ENCODE measurements at regions not wholly inside any gene's neighbourhood (a gene's known extent, or its start where the extent isn't known, plus 50 kb on each side); places are given as distances from the start of the nearest gene placed in this dataset.

DNA sequence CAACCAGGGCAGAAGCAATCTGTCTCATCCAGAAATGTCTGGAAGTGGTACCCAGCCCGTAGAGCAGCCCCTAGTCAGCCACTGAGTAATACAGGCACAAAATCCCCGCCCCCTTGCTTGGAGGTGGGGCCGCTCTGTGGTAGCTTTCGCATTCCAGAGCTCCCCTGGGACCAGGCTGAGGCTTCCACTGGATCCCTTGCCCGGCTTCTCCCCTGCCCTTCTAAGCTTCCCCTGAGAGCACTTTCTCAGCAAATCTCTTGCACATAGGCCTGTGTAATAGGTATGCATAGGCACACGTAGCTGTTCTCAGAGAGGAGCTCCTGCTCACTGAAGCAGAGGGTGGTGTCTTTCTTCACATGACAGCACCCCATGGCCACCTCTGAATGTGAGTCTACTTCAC is 144.2 kb downstream of the BMS1 start:
- H3K36me3 Mint-ChIP-seq (ENCODE audit: low read depth), result no peaks in the 10 kb centered on the region
- no peaks in the 10 kb centered on the region for H3K4me1 Mint-ChIP-seq (ENCODE audit: low read depth)

DNA sequence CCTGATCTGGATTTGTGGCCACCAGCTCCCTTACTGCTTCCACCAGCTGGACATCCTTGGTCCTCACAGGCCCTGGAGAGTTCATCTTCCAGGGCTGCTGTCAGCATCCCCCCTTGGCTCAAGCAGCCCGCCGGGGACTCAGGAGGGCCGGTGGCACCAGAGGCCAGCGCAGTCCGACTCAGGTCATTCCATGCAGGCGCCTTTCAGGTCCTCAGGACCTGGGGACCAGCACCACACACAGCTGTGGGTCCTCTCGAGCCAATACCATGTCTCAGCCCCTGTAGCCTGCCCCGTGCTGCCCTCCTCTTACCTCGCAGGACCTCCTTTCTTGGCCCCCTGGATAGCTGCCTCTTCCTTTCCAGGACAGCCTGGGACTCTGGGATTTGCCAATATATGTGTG is 145.5 kb downstream of the BMS1 start:
- H3K4me3 Mint-ChIP-seq, result no peak overlapping the region
- peaks cover 1% of the 10 kb centered on the region for H3K9me3 Mint-ChIP-seq
- no peaks in the 10 kb centered on the region for H3K36me3 Mint-ChIP-seq (ENCODE audit: low read depth)
- H3K27me3 Mint-ChIP-seq, result peaks cover 16% of the 10 kb centered on the region
- H3K4me1 Mint-ChIP-seq (ENCODE audit: low read depth), result peaks cover 3% of the 10 kb centered on the region
- H3K27ac Mint-ChIP-seq, result no peak overlapping the region

More for the DNA sequence above, 144.2 kb downstream of the BMS1 start:
- no peak overlapping the region for H3K27ac Mint-ChIP-seq
- peaks cover 6% of the 10 kb centered on the region for H3K9me3 Mint-ChIP-seq
- H3K27me3 Mint-ChIP-seq, result peaks cover 16% of the 10 kb centered on the region
- no peak overlapping the region for H3K4me3 Mint-ChIP-seq

- Mint-ChIP-seq H3K4me1 (ENCODE audit: low read depth) (peaks cover 10% of the 10 kb centered on the region), H3K36me3 (ENCODE audit: low read depth) (no peaks in the 10 kb centered on the region), H3K27me3 (peaks cover 21% of the 10 kb centered on the region), H3K9me3 (no peaks in the 10 kb centered on the region), H3K4me3 (no peak overlapping the region), H3K27ac (no peak overlapping the region)
Measured at GRCh38 chr10:42929236-42929635, 146.6 kb downstream of the BMS1 start.

DNA sequence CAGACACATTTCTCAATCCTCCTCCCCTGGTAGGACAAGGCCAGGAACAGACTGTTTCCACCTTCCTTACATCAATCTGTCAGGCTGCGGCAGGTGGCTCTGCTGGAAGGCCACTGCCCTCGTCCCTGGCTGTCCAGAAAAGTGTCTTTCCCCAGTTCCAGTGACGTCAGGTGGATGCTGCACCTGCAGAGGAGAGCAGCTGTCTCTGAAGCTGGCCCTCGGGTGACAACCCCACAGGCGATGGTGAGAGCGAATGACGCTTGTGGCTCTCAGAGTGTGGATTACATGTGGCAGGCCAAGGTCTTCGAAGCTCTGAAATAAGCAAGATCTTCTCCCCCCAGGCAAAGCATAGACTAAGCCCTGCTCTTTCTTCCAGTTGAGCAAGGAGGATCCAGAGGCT is 146.9 kb upstream of the RET start:
- H3K9me3 Mint-ChIP-seq, result no peaks in the 10 kb centered on the region
- H3K27me3 Mint-ChIP-seq, result peaks cover 26% of the 10 kb centered on the region
- no peak overlapping the region for H3K27ac Mint-ChIP-seq
- no peak overlapping the region for H3K4me3 Mint-ChIP-seq
- peaks cover 10% of the 10 kb centered on the region for H3K4me1 Mint-ChIP-seq (ENCODE audit: low read depth)
- H3K36me3 Mint-ChIP-seq (ENCODE audit: low read depth), result no peaks in the 10 kb centered on the region

DNA sequence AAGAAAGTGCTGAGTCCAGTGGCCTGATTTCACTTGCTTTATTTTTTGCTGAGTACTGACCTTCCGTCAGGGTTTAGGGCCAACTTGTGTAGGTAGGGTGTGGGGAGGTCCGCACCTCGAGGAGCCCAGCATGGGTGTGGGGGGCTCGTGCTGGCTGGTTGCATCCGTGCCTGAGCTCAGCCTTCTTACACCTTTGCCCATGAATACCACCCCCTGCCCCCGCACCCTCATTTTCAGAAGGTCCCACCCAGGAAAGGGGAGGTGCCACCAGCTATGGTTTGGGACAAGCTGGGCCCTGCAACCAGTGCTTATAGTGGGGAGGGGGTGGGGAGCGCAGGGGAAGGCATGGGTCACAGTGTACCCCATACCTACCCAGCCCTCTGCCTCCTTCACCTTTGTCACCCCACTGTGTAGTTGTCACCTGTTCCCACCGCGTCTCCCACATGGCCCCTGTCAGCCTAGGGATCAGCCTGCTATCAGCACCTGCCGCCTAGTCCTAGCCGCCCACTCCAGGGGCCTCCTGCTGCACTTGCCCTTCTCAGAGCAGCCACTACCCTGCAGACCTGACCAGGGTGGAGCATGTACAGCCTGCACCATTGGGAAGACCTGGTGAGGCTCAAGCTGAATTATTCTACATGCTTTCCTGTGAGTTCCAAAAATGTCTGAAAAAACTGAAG is 146.2 kb upstream of the RET start:
- Mint-ChIP-seq H3K27ac (no peak overlapping the region), H3K27me3 (peaks cover 26% of the 10 kb centered on the region), H3K4me3 (no peak overlapping the region), H3K9me3 (no peaks in the 10 kb centered on the region), H3K4me1 (ENCODE audit: low read depth) (peaks cover 10% of the 10 kb centered on the region), H3K36me3 (ENCODE audit: low read depth) (no peaks in the 10 kb centered on the region)

GRCh38 chr10:42932116-42932515 is 144.8 kb upstream of the RET start:
- peaks cover 26% of the 10 kb centered on the region for H3K27me3 Mint-ChIP-seq
- H3K27ac Mint-ChIP-seq, result no peak overlapping the region
- H3K4me3 Mint-ChIP-seq, result no peak overlapping the region
- H3K9me3 Mint-ChIP-seq, result no peaks in the 10 kb centered on the region
- peaks cover 10% of the 10 kb centered on the region for H3K4me1 Mint-ChIP-seq (ENCODE audit: low read depth)
- no peaks in the 10 kb centered on the region for H3K36me3 Mint-ChIP-seq (ENCODE audit: low read depth)

GRCh38 chr10:42932735-42933447 is 144.0 kb upstream of the RET start:
- no peaks in the 10 kb centered on the region for H3K9me3 Mint-ChIP-seq
- peaks cover 10% of the 10 kb centered on the region for H3K4me1 Mint-ChIP-seq (ENCODE audit: low read depth)
- peak overlapping the region; percentile 71 for H3K4me3 Mint-ChIP-seq
- no peak overlapping the region for H3K27ac Mint-ChIP-seq
- peaks cover 26% of the 10 kb centered on the region for H3K27me3 Mint-ChIP-seq
- H3K36me3 Mint-ChIP-seq (ENCODE audit: low read depth), result no peaks in the 10 kb centered on the region

DNA sequence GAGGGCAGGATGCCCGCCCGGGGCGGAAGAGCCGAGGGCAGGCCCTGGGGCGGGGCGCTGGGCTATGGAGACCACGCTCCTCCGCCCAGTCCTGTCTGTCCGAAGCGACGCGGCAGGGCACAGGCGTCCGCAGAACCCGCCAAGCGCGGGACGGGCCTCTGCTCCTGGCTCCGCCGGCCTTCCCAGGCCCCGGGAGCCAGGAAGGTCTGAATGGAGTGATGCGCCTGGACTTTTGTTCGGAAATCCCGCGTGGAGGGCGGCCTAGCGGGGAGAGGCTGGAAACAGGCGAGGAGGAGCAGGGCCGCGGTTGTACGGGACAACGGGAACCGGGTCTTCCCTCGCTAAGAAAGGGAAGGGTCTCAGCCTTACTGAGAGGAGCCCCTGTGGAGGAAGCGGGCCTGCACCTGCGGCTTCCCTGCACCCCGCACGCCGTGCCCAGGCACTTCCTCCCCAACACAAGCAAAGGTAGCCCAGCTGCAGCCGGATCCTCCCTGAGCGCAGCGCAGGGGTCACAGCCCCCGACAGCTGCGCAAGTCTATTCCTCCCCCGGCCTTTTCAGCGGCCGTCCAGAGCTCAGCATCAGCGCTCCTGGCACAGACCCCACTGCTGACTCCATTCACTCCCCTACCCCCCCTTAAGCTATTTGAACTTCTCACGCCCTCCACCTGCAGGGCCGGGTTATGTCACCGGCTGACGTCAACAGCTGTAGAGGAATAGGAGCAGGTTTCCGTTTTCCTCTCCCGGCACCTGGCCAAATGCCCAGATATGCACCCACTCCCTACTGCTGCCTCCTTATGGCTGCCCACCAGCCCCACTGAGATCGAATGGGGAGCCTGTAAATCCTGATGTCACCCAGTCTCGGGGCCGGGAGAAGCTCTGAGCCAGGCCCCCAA is 143.2 kb upstream of the RET start:
- Mint-ChIP-seq H3K27ac (no peak overlapping the region), H3K27me3 (peaks cover 26% of the 10 kb centered on the region), H3K4me3 (peak overlapping the region; percentile 71), H3K36me3 (ENCODE audit: low read depth) (no peaks in the 10 kb centered on the region), H3K9me3 (no peaks in the 10 kb centered on the region), H3K4me1 (ENCODE audit: low read depth) (peaks cover 10% of the 10 kb centered on the region)

GRCh38 chr10:42934351-42934811 is 142.5 kb upstream of the RET start:
- peaks cover 26% of the 10 kb centered on the region for H3K27me3 Mint-ChIP-seq
- no peak overlapping the region for H3K27ac Mint-ChIP-seq
- H3K9me3 Mint-ChIP-seq, result no peaks in the 10 kb centered on the region
- no peaks in the 10 kb centered on the region for H3K36me3 Mint-ChIP-seq (ENCODE audit: low read depth)
- no peak overlapping the region for H3K4me3 Mint-ChIP-seq
- H3K4me1 Mint-ChIP-seq (ENCODE audit: low read depth), result peaks cover 10% of the 10 kb centered on the region

- Mint-ChIP-seq H3K9me3 (no peaks in the 10 kb centered on the region), H3K36me3 (ENCODE audit: low read depth) (no peaks in the 10 kb centered on the region), H3K4me1 (ENCODE audit: low read depth) (peaks cover 10% of the 10 kb centered on the region), H3K27ac (no peak overlapping the region), H3K27me3 (peaks cover 24% of the 10 kb centered on the region), H3K4me3 (no peak overlapping the region)
Measured at GRCh38 chr10:42934842-42935241, 142.0 kb upstream of the RET start.

GRCh38 chr10:42935466-42935865 is 141.4 kb upstream of the RET start:
- Mint-ChIP-seq H3K4me3 (no peak overlapping the region), H3K27ac (no peak overlapping the region), H3K4me1 (ENCODE audit: low read depth) (peaks cover 10% of the 10 kb centered on the region), H3K9me3 (no peaks in the 10 kb centered on the region), H3K27me3 (peaks cover 21% of the 10 kb centered on the region), H3K36me3 (ENCODE audit: low read depth) (no peaks in the 10 kb centered on the region)

- no peak overlapping the region for H3K27ac Mint-ChIP-seq
Measured at GRCh38 chr10:42936580-42936979, 140.3 kb upstream of the RET start.

DNA sequence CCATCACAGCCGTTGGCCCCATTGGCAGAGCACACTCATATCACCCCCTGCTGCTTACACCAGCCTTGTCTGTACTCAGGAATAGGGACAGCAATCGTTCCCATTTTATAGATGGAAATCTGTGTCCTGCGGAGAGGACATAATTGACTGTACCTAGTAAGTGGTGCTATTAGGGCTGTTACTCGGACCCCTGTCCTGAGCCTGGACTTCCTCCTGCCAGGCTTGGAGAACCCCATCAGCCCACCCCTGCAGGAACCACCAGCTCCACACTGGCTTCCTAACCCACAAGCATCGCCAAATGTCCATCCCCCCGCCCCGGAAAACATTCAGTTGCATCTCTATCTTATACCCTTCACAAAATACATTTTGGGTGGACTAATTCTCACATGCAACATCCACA is 139.8 kb upstream of the RET start:
- no peak overlapping the region for H3K4me3 Mint-ChIP-seq
- H3K36me3 Mint-ChIP-seq (ENCODE audit: low read depth), result no peaks in the 10 kb centered on the region
- peaks cover 10% of the 10 kb centered on the region for H3K4me1 Mint-ChIP-seq (ENCODE audit: low read depth)
- no peaks in the 10 kb centered on the region for H3K9me3 Mint-ChIP-seq
- no peak overlapping the region for H3K27ac Mint-ChIP-seq
- H3K27me3 Mint-ChIP-seq, result peaks cover 12% of the 10 kb centered on the region

More at GRCh38 chr10:42936580-42936979, 140.3 kb upstream of the RET start:
- H3K9me3 Mint-ChIP-seq, result no peaks in the 10 kb centered on the region
- H3K4me3 Mint-ChIP-seq, result no peak overlapping the region
- no peaks in the 10 kb centered on the region for H3K36me3 Mint-ChIP-seq (ENCODE audit: low read depth)
- H3K4me1 Mint-ChIP-seq (ENCODE audit: low read depth), result peaks cover 10% of the 10 kb centered on the region
- H3K27me3 Mint-ChIP-seq, result peaks cover 17% of the 10 kb centered on the region

GRCh38 chr10:42937649-42938180 is 139.2 kb upstream of the RET start:
- Mint-ChIP-seq H3K9me3 (no peaks in the 10 kb centered on the region), H3K27me3 (peaks cover 12% of the 10 kb centered on the region), H3K27ac (no peak overlapping the region), H3K4me3 (no peak overlapping the region), H3K4me1 (ENCODE audit: low read depth) (peaks cover 10% of the 10 kb centered on the region), H3K36me3 (ENCODE audit: low read depth) (no peaks in the 10 kb centered on the region)

GRCh38 chr10:42938351-42938750 is 138.5 kb upstream of the RET start:
- Mint-ChIP-seq H3K27ac (no peak overlapping the region), H3K27me3 (peaks cover 9% of the 10 kb centered on the region), H3K4me3 (no peak overlapping the region), H3K4me1 (ENCODE audit: low read depth) (peaks cover 6% of the 10 kb centered on the region), H3K9me3 (no peaks in the 10 kb centered on the region), H3K36me3 (ENCODE audit: low read depth) (no peaks in the 10 kb centered on the region)
